ENCODE measurements at regions not wholly inside any gene's neighbourhood (a gene's known extent, or its start where the extent isn't known, plus 50 kb on each side); places are given as distances from the start of the nearest gene placed in this dataset.

DNA sequence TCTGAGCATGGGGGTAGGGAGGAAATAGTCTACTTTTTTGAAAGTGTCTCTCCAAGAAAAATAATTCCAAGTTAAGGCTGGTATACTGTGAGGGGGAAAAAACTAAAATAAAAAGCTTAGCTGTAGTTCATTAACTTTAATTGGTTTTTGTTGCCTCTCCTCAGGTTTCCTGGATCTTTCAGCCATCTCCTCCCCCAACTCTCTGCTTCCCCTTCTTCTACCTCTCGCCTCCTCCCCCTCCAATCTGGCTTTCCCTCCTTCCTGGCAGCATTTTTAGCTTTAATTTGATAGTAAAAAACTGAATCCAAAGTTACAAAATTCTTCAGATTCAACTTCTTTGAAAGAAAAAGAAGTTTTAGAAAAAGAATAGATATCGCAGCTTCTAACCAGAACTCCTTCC, 462.6 kb downstream of the CETN3 start:
- DNase-seq (ENCODE audit: insufficient read length, low spot score) (no peak), FAIRE-seq (no peak)
- TF ChIP-seq POLR2A (IDR thresholded peaks at IDR 0.05; ENCODE audit: low read depth, low read length) = no peak
- no peak for TF ChIP-seq TAF1 (IDR thresholded peaks at IDR 0.05; ENCODE audit: low read depth, low read length)
- TF ChIP-seq PAX5 (IDR thresholded peaks at IDR 0.05; ENCODE audit: insufficient read depth, low read length, severe bottlenecking) = no peak
- TF ChIP-seq POLR2AphosphoS5 (IDR thresholded peaks at IDR 0.05; ENCODE audit: low read depth, low read length) = no peak
- TF ChIP-seq SPI1 (IDR thresholded peaks at IDR 0.05; ENCODE audit: low read depth, low read length) = no peak
- TF ChIP-seq POU2F2 (IDR thresholded peaks at IDR 0.05; ENCODE audit: low read depth, low read length) = no peak

DNA sequence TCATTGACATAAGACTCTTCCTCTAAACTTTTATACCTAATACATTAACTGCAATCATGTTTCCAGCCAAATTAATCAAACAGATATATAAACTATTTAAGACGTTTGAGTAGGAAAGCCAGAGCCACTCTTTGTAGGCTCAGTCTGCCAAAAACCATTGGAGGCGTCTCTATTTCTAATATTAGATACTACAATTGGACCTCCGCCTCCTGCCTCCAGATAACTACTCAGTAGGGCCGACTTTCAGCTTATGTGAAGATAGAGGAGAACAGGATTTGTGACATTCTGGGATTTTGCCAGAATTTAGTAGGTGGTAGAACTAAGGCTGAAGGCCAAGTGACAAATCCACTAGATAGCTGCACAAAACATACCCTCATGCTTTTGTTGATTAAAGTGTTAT, 463.0 kb downstream of the CETN3 start:
- FAIRE-seq = no peak
- TF ChIP-seq TAF1 (IDR thresholded peaks at IDR 0.05; ENCODE audit: low read depth, low read length) (no peak), POLR2AphosphoS5 (IDR thresholded peaks at IDR 0.05; ENCODE audit: low read depth, low read length) (no peak), SPI1 (IDR thresholded peaks at IDR 0.05; ENCODE audit: low read depth, low read length) (no peak), PAX5 (IDR thresholded peaks at IDR 0.05; ENCODE audit: insufficient read depth, low read length, severe bottlenecking) (no peak)
- DNase-seq (ENCODE audit: insufficient read length, low spot score) = no peak

DNA sequence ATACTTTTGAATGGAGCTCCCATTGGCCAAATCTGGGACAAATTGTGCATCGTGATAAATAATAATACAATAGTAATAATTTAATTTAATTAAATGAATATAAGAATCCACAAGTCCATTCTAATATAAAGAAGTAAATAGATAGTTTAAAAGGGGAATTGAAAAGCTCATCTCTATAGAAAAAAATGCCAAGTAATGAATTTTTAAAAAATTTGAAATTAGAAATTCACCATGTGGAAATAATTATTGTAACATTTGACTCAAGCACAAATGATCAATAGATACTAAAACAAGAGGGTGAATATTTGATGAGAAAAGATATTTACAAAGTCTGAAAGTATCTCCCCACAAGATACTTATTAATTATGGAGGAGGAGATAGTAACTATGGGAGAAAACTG, 467.4 kb downstream of the CETN3 start:
- FAIRE-seq (no peak), DNase-seq (ENCODE audit: insufficient read length, low spot score) (no peak)

DNA sequence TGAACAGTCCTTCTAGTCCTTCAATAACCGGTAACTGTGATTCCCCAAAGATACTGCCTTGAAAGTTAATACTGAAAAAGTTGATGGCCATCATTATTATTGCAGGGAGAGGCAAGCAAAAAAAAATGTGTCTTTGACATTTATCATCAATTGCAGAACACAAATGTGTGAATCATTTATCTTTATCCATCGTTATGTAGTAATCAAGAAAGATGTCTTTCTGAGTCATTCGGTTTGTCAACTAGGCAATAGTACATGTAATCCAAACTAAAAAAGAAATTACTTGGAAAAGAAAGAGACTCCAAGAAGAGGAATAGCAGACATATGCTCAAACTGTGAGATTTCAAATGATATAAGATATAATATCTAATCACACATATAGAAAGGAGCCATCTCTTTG, 473.0 kb downstream of the CETN3 start:
- FAIRE-seq (no peak), DNase-seq (ENCODE audit: insufficient read length, low spot score) (no peak)
- TF ChIP-seq PAX5 (IDR thresholded peaks at IDR 0.05; ENCODE audit: insufficient read depth, low read length, severe bottlenecking) (no peak), POLR2AphosphoS5 (IDR thresholded peaks at IDR 0.05; ENCODE audit: low read depth, low read length) (no peak), SPI1 (IDR thresholded peaks at IDR 0.05; ENCODE audit: low read depth, low read length) (no peak), POLR2A (IDR thresholded peaks at IDR 0.05; ENCODE audit: low read depth, low read length) (no peak), POU2F2 (IDR thresholded peaks at IDR 0.05; ENCODE audit: low read depth, low read length) (no peak), TAF1 (IDR thresholded peaks at IDR 0.05; ENCODE audit: low read depth, low read length) (no peak)

More for the DNA sequence above, 467.4 kb downstream of the CETN3 start:
- TF ChIP-seq POLR2A (IDR thresholded peaks at IDR 0.05; ENCODE audit: low read depth, low read length) = no peak
- no peak for TF ChIP-seq TAF1 (IDR thresholded peaks at IDR 0.05; ENCODE audit: low read depth, low read length)
- TF ChIP-seq SPI1 (IDR thresholded peaks at IDR 0.05; ENCODE audit: low read depth, low read length) = no peak
- no peak for TF ChIP-seq POU2F2 (IDR thresholded peaks at IDR 0.05; ENCODE audit: low read depth, low read length)
- TF ChIP-seq PAX5 (IDR thresholded peaks at IDR 0.05; ENCODE audit: insufficient read depth, low read length, severe bottlenecking) = no peak
- no peak for TF ChIP-seq POLR2AphosphoS5 (IDR thresholded peaks at IDR 0.05; ENCODE audit: low read depth, low read length)

DNA sequence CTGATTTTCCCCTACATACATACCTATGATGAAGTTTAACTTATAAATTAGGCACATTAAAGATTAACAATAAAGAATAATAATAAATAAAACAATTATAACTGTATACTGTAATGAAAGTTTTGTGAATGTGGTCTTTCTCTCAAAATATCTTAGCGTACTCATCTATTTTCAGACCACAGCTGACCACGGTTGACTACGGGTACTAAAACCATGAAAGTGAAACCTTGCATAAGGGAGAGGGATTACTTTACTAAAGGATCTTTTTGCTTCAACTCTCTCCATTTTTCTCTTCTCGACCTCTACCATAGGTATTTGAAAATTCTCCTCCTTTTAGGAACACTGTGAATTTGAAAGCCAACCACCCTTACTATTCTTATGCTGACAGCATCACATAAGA, 475.5 kb downstream of the CETN3 start:
- DNase-seq (ENCODE audit: insufficient read length, low spot score) = no peak
- TF ChIP-seq POU2F2 (IDR thresholded peaks at IDR 0.05; ENCODE audit: low read depth, low read length) = no peak
- TF ChIP-seq POLR2AphosphoS5 (IDR thresholded peaks at IDR 0.05; ENCODE audit: low read depth, low read length) = no peak
- no peak for FAIRE-seq

DNA sequence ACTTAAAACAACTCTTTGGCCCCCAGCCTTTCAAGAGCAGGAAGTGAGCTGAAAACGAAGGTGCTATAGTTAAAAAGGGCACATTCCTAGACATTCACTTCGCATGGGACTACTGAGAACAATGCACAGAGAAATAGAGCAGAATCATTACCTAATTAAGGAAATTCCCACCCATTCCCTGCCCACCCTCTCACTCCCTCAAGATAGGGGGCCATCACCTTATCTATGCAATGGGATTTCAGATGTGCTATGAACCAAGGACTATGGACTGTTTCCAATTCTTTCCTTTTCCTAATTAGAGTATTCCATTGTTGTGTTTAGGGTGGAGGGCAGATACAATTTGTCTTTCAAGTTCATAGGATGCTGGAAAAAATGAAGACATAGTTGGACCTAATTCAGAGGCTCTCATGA, 476.8 kb downstream of the CETN3 start:
- DNase-seq (ENCODE audit: insufficient read length, low spot score) = no peak
- FAIRE-seq = peak; percentile 23
- no peak for TF ChIP-seq POU2F2 (IDR thresholded peaks at IDR 0.05; ENCODE audit: low read depth, low read length)
- no peak for TF ChIP-seq TAF1 (IDR thresholded peaks at IDR 0.05; ENCODE audit: low read depth, low read length)

DNA sequence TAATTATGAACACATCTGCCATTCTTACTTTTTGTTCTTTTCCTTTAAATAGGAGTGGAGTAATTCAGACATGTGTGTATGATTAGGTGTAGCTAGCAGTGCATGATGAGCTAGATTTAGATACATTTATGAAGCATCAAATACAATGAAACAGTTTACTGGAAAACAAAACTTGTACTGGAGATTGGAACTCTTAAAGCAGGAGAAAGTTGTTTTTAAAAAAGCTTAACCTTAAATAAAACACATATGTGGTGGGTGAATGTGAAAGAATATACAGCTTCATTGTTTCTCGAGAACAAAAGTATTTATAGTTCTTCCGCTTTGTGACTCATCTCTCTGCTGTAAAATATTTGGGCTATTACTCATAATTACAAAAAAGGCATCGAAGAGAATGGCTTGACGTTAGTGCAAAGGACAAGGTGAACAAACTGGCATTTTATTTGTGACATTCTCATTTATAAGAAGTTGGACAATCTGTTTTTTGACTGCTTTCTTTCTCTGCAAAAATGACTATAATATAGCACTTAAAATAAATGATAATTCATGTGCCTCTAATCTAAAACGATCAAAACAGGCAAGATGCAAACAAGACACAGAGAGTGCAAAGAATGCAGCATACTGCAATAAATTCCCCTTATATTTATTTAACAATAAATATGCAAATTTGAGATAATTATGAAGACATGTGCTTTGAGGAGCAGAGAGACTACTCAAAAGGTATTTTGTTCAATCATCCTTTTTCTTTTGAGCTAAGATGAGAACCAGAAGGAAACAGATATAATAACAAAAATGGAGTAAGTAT, 478.8 kb downstream of the CETN3 start:
- FAIRE-seq (peak; percentile 63), DNase-seq (ENCODE audit: insufficient read length, low spot score) (no peak)
- no peak for TF ChIP-seq POLR2A (IDR thresholded peaks at IDR 0.05; ENCODE audit: low read depth, low read length)
- no peak for TF ChIP-seq PAX5 (IDR thresholded peaks at IDR 0.05; ENCODE audit: insufficient read depth, low read length, severe bottlenecking)
- TF ChIP-seq POLR2AphosphoS5 (IDR thresholded peaks at IDR 0.05; ENCODE audit: low read depth, low read length) = no peak
- TF ChIP-seq TAF1 (IDR thresholded peaks at IDR 0.05; ENCODE audit: low read depth, low read length) = no peak
- TF ChIP-seq POU2F2 (IDR thresholded peaks at IDR 0.05; ENCODE audit: low read depth, low read length) = no peak
- TF ChIP-seq SPI1 (IDR thresholded peaks at IDR 0.05; ENCODE audit: low read depth, low read length) = no peak

DNA sequence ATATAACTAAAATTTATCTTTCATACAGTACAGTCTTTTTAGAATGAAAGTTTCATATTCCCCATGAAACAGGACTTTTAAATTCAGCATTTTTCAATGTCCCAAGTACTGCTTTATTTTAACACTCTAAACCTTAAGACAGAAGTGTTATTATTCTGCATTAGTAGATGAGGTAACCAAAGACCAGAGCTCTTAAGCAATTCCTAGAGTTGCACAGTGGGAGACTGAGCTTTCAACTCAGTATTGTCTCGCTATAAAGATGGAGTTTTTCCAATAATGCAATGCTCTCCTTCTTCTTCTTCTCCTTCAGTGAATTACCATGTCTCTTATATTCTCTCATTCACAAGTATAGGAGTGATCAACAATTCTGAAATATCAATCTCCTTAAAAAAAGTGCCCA, 479.7 kb downstream of the CETN3 start:
- no peak for TF ChIP-seq POLR2A (IDR thresholded peaks at IDR 0.05; ENCODE audit: low read depth, low read length)
- no peak for TF ChIP-seq SPI1 (IDR thresholded peaks at IDR 0.05; ENCODE audit: low read depth, low read length)
- TF ChIP-seq POU2F2 (IDR thresholded peaks at IDR 0.05; ENCODE audit: low read depth, low read length) = no peak
- no peak for TF ChIP-seq PAX5 (IDR thresholded peaks at IDR 0.05; ENCODE audit: insufficient read depth, low read length, severe bottlenecking)
- no peak for TF ChIP-seq TAF1 (IDR thresholded peaks at IDR 0.05; ENCODE audit: low read depth, low read length)
- no peak for TF ChIP-seq POLR2AphosphoS5 (IDR thresholded peaks at IDR 0.05; ENCODE audit: low read depth, low read length)
- no peak for FAIRE-seq
- DNase-seq (ENCODE audit: insufficient read length, low spot score) = no peak

DNA sequence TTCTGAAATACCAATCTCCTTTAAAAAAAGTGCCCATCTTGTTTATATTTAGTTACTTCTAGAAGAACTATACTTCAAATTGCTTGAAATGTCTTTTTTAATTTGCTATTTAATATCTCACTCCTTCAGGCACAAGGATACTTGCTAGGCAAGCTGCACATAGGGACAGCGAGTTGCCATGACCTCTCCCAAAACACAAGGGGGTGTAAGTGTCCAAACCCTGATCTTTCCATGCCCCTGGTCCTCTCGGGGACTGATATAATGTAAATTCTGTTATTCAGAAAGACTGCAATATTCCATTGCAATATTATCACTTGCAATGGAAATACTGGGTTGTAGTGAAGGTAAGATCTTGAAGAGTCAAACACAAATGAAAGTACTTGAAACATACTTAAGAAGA, 480.4 kb downstream of the CETN3 start:
- no peak for FAIRE-seq
- DNase-seq (ENCODE audit: insufficient read length, low spot score) = no peak
- TF ChIP-seq SPI1 (IDR thresholded peaks at IDR 0.05; ENCODE audit: low read depth, low read length) (no peak), POLR2A (IDR thresholded peaks at IDR 0.05; ENCODE audit: low read depth, low read length) (no peak), POLR2AphosphoS5 (IDR thresholded peaks at IDR 0.05; ENCODE audit: low read depth, low read length) (no peak), TAF1 (IDR thresholded peaks at IDR 0.05; ENCODE audit: low read depth, low read length) (no peak), POU2F2 (IDR thresholded peaks at IDR 0.05; ENCODE audit: low read depth, low read length) (no peak), PAX5 (IDR thresholded peaks at IDR 0.05; ENCODE audit: insufficient read depth, low read length, severe bottlenecking) (no peak)

DNA sequence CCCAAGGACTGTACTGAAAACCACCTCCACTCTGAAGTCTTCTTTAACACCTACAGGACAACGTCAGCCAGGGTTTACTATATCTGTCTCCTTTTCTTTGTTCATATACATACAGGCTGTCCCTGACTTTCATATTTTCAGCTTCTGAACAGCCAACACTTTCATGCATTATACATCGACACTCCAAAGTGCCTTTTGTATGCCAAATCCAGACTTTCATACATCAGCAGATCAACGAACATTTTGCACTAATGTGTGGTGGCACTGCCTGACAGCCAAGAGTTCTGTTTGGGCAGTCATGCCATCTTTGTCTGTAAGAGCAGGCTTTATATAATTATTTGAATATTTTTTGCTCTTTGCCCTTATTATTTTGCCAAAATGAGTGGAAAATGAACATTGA, 487.4 kb downstream of the CETN3 start:
- no peak for DNase-seq (ENCODE audit: insufficient read length, low spot score)
- no peak for FAIRE-seq
- no peak for TF ChIP-seq POLR2AphosphoS5 (IDR thresholded peaks at IDR 0.05; ENCODE audit: low read depth, low read length)
- TF ChIP-seq TAF1 (IDR thresholded peaks at IDR 0.05; ENCODE audit: low read depth, low read length) = no peak
- no peak for TF ChIP-seq POU2F2 (IDR thresholded peaks at IDR 0.05; ENCODE audit: low read depth, low read length)
- TF ChIP-seq SPI1 (IDR thresholded peaks at IDR 0.05; ENCODE audit: low read depth, low read length) = no peak
- TF ChIP-seq PAX5 (IDR thresholded peaks at IDR 0.05; ENCODE audit: insufficient read depth, low read length, severe bottlenecking) = no peak
- TF ChIP-seq POLR2A (IDR thresholded peaks at IDR 0.05; ENCODE audit: low read depth, low read length) = no peak
